ENCODE measurements at regions not wholly inside any gene's neighbourhood (a gene's known extent, or its start where the extent isn't known, plus 50 kb on each side); places are given as distances from the start of the nearest gene placed in this dataset.
"Not testable (repeated sequence)": the region's sequence is repeated elsewhere in the genome, so short reads cannot be mapped to it uniquely, and the experiment has no call there.

GRCh38 chr2:150129921-150130575, 357.4 kb downstream of the RND3 start:
- DNase-seq = no peak

DNA sequence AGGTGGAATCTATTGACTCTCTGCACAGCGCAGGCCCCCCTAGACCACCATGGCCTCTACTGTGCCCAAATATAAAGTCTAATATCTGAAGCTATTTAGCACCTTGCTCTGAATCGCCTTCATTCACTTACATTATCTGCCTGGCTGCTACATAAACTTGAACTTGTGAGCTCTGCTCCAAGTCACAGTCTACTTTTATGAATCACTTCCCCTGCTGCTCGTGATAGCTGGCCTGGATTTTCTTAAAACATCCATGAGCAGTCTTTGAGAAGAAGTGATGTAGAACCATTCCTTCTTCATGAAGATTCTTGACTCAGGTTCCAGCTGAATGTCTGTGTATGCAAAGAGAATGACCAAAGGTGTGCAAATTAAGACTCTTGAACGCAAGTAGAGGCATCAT, 359.5 kb downstream of the RND3 start:
- DNase-seq = no peak

DNA sequence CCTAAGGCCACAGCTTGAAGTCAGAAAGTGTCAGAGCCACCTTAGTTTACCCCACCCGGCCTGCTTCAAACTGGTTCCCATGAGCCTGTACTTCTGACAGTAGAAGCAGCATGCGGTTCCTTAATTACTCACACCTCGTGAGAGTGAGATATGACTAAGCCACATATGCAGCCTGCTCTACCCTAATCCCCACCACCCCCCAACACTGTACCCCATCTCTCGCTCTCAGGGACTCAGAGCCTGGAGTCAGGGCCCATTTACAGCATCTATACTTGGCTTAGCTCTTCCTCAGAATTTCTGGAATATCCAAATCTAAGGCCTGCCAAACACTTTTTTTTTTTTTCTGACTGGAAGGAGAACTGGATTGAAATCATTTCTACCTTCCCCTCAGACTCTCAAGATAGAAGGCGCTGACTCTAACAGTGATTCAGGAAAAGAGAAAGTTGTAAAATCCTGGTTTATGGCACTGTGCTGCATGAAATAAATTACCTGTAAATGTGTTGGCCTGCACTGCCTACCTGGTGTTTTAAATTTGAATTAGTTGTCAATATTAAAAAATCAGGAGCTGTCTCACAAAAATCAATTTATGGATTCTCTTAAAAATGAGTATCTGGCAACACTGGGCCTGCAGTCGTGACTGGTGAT, 360.0 kb downstream of the RND3 start:
- no peak for DNase-seq

DNA sequence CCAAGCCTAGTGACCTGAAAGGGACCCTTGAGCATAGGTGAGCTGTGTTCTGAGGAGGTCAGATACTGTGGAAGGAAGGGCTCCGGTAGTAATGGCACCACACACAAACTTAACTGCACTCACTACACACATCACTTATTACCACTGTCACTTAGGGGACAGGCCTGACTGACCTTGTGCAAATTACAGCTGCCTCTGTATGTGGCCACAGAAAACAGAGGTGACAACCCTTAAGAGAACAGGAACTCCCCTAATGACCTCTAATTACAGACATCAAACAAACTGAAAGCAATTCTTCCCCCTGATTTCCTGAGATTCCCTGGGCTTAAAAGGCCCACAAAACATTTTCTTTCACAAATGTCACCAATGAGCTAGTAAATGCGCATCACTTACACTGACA, 360.6 kb downstream of the RND3 start:
- no peak for DNase-seq

- DNase-seq = peak; percentile 92
These were observed 361.2 kb downstream of the RND3 start for GRCh38 chr2:150126143-150126740.

GRCh38 chr2:150125708-150126107, 361.8 kb downstream of the RND3 start:
- DNase-seq = no peak

DNA sequence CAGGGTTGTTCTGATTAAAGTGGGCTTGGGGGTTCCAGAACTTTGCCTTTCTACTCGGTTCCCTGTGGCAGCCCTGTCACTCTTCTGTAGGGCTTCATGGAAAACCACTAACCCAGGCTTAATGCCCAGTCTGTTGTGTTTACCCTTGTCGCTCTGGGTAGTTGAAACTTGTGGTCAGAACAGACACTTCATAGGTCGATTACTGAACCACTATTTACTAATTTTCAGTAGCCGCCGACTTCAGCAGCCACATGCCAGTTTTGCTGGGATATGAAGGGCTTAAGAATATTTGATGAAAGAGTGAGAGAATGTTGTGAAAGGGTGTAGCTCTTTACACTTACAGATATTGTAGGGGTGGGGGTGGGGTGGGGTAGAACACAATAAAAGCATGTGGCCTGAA, 362.3 kb downstream of the RND3 start:
- no peak for DNase-seq

DNA sequence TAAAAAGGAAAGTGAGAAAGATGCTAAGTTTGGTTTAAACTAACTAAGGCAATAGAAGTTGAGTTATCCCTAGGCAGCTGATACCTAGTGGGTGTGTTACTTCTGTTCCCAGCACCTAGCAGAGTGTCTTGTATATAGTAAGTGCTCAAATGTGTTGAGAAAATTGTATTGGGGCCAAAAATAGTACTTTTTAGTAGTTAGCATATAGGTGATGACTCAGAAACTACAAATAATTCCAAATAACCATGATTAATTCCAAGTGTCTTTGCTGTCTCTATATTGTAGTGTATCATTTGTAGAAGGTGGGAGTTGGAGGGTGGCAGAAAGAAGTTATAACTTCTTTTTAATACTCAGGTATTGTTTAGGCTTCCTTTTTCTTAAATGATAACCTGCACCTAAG, 362.7 kb downstream of the RND3 start:
- DNase-seq = no peak

DNA sequence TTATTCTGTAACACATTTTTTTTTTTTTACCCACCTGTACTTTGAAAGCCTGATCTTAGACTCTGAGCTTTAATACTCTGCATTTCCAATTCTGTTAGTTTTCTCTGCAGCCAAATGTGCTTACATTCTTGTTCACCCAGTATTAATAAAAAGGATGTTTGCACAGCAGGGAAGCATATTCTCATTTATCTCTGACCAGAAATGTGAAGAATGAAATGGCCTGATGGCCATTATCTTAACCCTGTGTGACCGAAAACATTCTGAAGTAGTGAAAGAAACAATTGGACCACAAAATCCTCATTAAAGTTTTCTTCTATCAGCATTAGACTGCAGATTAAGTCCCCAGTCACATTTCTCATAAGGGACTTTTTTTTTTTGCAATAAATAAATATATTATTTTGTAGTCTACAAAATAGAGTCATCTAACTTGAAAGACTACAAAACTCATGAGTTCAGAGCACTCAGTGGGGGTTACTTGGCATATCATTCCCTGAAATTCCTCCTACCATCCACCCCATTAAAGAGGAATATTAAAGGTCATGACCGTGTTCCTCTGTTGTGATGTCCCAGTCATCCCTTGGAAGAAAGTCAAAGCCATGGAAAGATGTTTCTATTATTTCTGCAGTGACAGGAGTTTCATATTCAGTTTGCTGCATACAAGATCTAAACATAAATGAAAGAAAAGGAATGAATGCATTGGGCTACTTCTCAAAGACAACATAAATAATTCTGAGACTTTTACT, 364.4 kb downstream of the RND3 start:
- no peak for DNase-seq

DNA sequence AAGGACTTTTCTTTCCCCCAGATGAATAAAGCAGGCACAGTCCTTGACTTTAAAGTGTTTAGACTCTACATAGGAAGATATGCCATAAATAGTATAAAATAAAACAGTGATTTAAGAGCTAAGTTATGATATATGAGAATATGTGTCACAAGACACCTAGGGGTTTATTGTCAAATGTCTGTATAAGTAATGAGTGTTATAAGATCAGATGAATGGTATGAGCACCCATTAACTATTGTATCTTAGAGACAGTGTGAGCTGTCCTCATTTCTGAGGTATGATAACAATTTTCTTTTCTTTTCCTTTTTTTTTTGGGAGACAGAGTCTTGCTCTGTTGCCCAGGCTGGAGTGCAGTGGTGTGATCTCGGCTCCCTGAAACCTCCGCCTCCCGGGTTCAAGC, 365.3 kb downstream of the RND3 start:
- DNase-seq = no peak

- no peak for DNase-seq
These were observed 367.0 kb downstream of the RND3 start for GRCh38 chr2:150120326-150120955.

GRCh38 chr2:150119819-150120218, 367.6 kb downstream of the RND3 start:
- no peak for DNase-seq

DNA sequence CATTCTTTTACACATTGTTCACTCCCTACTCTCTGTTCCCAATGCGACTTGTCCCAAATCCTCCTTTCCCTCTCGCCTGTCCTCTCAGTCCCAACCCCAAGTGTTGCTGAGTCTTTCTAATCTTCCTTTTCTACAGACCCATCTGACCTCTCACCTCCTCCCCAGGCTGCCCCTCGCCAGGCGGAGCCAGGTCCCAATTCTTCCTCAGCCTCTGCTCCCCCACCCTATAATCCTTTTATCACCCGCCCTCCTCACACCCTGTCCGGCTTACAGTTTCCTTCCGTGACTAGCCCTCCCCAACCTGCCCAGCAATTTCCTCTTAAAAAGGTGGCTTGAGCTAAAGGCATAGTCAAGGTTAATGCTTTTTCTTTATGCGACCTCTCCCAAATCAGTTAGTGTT, 373.4 kb downstream of the RND3 start:
- DNase-seq = not testable (repeated sequence)

GRCh38 chr2:150110548-150110947, 376.9 kb downstream of the RND3 start:
- DNase-seq = no peak

DNA sequence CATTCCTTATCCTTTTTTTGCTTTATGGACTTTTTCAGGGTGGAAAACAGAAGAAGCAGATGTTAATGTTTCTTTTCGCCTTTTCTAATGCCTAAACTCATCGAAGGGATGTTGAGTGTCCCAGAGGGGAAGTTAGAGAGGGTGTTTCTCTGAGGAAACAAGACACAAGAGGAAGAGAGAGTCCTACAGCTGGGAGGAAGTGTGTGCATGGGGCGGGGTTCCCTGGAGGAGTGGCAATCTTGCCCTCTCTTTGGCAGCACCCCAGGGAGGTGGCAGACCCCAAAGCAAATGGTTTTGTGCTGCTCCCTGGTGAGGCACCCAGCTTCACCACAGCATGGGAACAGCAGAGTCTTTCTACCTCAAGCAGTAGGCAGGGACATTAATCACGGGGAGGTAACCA, 377.6 kb downstream of the RND3 start:
- DNase-seq = no peak

GRCh38 chr2:150109028-150109427, 378.4 kb downstream of the RND3 start:
- DNase-seq = no peak

GRCh38 chr2:150107816-150108215, 379.7 kb downstream of the RND3 start:
- DNase-seq = no peak

DNA sequence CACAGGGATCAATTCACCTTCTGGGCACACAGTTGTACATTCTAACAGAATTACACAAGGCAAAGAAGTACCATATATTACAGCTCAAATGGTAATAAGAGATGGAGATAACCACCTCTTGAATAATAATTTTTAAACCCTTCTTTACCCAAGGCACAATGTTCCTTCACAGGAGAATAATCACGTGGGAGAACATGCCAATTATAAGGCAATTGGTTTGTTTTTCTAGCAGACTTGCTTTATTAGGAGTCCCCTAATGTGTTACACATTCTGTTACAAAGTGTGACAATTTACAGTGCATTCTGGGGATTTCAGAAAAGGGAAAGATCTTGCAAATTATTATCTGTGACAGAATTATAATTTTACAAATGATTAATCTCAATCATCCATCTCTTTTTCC, 380.3 kb downstream of the RND3 start:
- DNase-seq = no peak

- no peak for DNase-seq
These were observed 385.5 kb downstream of the RND3 start for GRCh38 chr2:150101947-150102346.

- no peak for DNase-seq
These were observed 386.6 kb downstream of the RND3 start for GRCh38 chr2:150100834-150101233.

- DNase-seq = no peak
These were observed 387.1 kb downstream of the RND3 start for GRCh38 chr2:150100336-150100735.

DNA sequence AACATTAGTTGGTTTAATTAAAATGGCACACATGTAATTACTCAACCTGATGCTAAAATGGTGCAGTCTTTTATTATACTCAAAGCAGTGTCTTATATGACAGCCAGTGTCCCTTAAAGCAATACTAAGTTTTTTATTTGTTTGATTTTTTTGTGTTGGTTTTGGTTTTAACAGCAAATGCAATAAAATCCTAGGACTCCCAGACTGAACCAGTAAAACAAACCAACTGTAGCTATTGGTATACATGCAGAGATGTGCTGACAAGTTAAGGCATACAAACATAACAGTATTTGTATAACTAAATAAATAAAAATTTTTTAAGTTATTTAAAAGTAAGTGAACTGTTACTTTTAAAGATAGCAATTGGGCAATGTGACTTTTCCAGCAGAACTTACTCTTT, 387.7 kb downstream of the RND3 start:
- DNase-seq = no peak

- no peak for DNase-seq
These were observed 389.5 kb downstream of the RND3 start for GRCh38 chr2:150097901-150098531.
